Kidney (tissue), 13 donors: ENCODE measurements at regions not wholly inside any gene's neighbourhood (a gene's known extent, or its start where the extent isn't known, plus 50 kb on each side); places are given as distances from the start of the nearest gene placed in this dataset.
A peak's percentile ranks its signal among the peaks of the same experiment; 100 is the strongest.

Experiments used
- DNase-seq, 5 donors: peaks; one replicate each; pipeline ENCODE4 v3.0.0-alpha.2; 2013 to 2020
- FAIRE-seq: peaks from 2 replicates; lab custom pipeline; 2012; peaks lifted over from hg19 to GRCh38; lab: Jason Lieb, UNC
- H3K27ac ChIP-seq, 2 donors: one replicate each; pipeline ENCODE4 v1.7.0; 2013; ENCODE audit warnings: low read depth in 2 of 2, low read length in 2 of 2, inconsistent platforms in 1 of 2
- H3K27me3 ChIP-seq: one replicate; pipeline ENCODE4 v1.7.1; 2013; ENCODE audit warnings: low read length, inconsistent platforms; ENCODE audit not compliant: control insufficient read depth, insufficient read depth
- H3K36me3 ChIP-seq, 3 donors: one replicate each; pipeline versions ENCODE4 v1.7.0 to v1.7.1; 2013; ENCODE audit warnings: low read length in 3 of 3, control low read depth in 1 of 3, inconsistent platforms in 1 of 3; ENCODE audit not compliant: insufficient read depth in 3 of 3, control insufficient read depth in 2 of 3
- H3K4me1 ChIP-seq, 3 donors: one replicate each; pipeline versions ENCODE4 v1.7.0 to v1.7.1; 2013; ENCODE audit warnings: low read length in 3 of 3, inconsistent platforms in 1 of 3, low read depth in 1 of 3; ENCODE audit not compliant: control insufficient read depth in 2 of 3, insufficient read depth in 2 of 3
- H3K4me3 ChIP-seq, 3 donors: one replicate each; pipeline versions ENCODE4 v1.7.0 to v1.8.1; 2013; ENCODE audit warnings: low read length in 3 of 3, control low read depth in 1 of 3, inconsistent platforms in 1 of 3
- H3K9ac ChIP-seq, 3 donors: one replicate each; pipeline versions ENCODE4 v1.7.0 to v1.7.1; 2013; ENCODE audit warnings: low read length in 3 of 3, control low read depth in 1 of 3, inconsistent platforms in 1 of 3
- H3K9me3 ChIP-seq, 3 donors: one replicate each; pipeline versions ENCODE4 v1.7.0 to v1.7.1; 2013; ENCODE audit warnings: low read length in 3 of 3, control low read depth in 1 of 3, inconsistent platforms in 1 of 3; ENCODE audit not compliant: control insufficient read depth in 2 of 3, insufficient read depth in 1 of 3
- intact Hi-C: fragments of 100-400 bp; cut with DNase I; formaldehyde crosslinking; loops from one replicate; pipeline ENCODE4 v1.11.1; 2022
- TF ChIP-seq, protein P1 (sequence below): IDR thresholded peaks from 3 replicates; pipeline ENCODE4 v1.5.1; 2012; ENCODE audit warnings: mild to moderate bottlenecking, moderate library complexity, borderline replicate concordance; ENCODE audit not compliant: insufficient read depth; ENCODE audit errors: extremely low read depth
- donor health status: control.
- donor health status: control.
- donor health status: control.
- donor health status: control.
- donor health status: control.
- donor health status: DM: yes; HTN: yes; CAD: no.
- donor health status: Normal renal cell carcinoma (clear cell type).

DNA sequence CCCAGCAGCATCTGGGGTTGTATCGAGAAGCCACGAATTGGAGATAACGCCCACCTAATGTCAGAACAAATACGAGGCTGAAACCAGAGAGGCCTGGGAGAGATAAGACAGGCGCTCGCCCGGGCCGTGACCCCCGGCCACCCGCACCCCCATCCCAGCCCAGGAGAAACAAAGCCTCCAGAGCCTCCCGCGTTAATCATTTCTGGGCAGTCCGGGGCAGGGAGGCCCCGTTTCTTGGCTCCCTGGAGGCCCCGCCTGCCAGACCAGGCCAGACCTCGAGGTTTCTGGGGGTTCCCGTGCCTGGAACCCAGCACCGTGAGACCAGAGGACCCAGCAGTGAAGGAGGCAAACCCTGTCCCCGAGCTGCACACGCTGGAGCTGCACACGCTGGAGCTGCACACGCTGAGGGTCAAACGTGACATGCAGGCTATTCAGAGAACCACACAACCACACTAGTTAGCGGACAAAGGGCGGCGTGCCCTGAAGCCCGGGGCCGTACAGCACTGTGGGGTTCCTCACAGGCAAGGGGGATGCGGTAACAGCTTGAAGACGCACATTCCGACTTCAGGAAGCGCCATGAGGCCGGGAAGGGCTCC lies 53.4 kb downstream of the FOXL3 start:
- H3K9ac ChIP-seq: no peak overlapping the region
- no peaks in the 10 kb centered on the region for H3K4me1 ChIP-seq
- DNase-seq: peak in 1 of 5 donors; percentile 29
- no peaks in the 10 kb centered on the region for H3K9me3 ChIP-seq
- intact Hi-C loops: no loop called here
- no peaks in the 10 kb centered on the region for H3K27me3 ChIP-seq
- H3K4me3 ChIP-seq: no peak overlapping the region
- no peak for FAIRE-seq
- H3K36me3 ChIP-seq: no peaks in the 10 kb centered on the region
- no peak overlapping the region for H3K27ac ChIP-seq
- TF ChIP-seq, protein P1, sequence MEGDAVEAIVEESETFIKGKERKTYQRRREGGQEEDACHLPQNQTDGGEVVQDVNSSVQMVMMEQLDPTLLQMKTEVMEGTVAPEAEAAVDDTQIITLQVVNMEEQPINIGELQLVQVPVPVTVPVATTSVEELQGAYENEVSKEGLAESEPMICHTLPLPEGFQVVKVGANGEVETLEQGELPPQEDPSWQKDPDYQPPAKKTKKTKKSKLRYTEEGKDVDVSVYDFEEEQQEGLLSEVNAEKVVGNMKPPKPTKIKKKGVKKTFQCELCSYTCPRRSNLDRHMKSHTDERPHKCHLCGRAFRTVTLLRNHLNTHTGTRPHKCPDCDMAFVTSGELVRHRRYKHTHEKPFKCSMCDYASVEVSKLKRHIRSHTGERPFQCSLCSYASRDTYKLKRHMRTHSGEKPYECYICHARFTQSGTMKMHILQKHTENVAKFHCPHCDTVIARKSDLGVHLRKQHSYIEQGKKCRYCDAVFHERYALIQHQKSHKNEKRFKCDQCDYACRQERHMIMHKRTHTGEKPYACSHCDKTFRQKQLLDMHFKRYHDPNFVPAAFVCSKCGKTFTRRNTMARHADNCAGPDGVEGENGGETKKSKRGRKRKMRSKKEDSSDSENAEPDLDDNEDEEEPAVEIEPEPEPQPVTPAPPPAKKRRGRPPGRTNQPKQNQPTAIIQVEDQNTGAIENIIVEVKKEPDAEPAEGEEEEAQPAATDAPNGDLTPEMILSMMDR: no peak

DNA sequence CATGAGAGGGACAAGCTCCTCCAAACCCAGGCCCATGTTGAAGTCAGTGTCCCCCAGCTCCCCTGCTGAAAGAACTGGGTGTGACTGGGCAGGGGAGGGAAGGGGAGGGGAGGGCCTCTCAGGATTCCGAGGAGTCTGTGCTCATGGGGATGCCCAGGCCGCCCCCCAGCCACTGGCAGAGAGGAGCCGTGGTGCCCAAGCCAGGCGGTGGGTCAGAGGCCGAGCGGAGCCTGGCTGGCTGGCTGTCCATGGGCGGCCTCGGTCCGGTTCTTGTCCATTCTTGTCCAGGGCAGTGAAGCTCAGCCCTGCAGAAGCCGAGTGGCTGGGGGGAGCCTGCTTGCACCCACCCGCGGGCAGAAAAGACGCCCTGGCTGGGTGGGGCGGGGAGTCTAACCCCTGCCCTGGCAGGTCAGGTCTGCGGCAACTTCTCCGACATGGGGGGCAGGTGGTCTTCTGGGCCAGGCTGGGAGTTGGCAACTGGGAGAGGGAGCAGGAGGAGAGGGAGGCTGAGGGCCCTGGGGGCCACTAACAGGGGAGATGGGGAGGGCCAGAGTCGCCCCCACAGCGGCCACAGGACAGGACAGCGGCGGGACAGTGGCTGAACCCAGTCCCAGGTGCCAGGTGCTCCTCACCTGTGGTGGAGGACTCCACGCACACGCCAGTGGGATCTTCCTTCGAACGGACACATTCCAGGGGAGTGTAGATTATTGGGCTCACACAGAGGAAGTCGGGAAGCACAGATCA lies 54.1 kb downstream of the FOXL3 start:
- intact Hi-C loops: no loop called here
- DNase-seq (no peak), FAIRE-seq (no peak)
- H3K9me3 ChIP-seq: no peaks in the 10 kb centered on the region
- H3K4me3 ChIP-seq: no peak overlapping the region
- TF ChIP-seq, protein P1: no peak
- H3K36me3 ChIP-seq: no peaks in the 10 kb centered on the region
- H3K9ac ChIP-seq: no peak overlapping the region
- no peaks in the 10 kb centered on the region for H3K27me3 ChIP-seq
- no peak overlapping the region for H3K27ac ChIP-seq
- H3K4me1 ChIP-seq: peaks cover 0 to 2% (median 0%) of the 10 kb centered on the region in 3 donors

GRCh38 chr7:344608-344994 lies 54.6 kb downstream of the FOXL3 start:
- no peak overlapping the region for H3K9ac ChIP-seq
- TF ChIP-seq, protein P1: no peak
- no peaks in the 10 kb centered on the region for H3K27me3 ChIP-seq
- no peak overlapping the region for H3K27ac ChIP-seq
- no peaks in the 10 kb centered on the region for H3K36me3 ChIP-seq
- no peaks in the 10 kb centered on the region for H3K9me3 ChIP-seq
- FAIRE-seq: no peak
- no peak for DNase-seq
- H3K4me1 ChIP-seq: peaks cover 0 to 2% (median 0%) of the 10 kb centered on the region in 3 donors
- intact Hi-C loops: no loop called here
- no peak overlapping the region for H3K4me3 ChIP-seq
